ENCODE measurements at regions not wholly inside any gene's neighbourhood (a gene's known extent, or its start where the extent isn't known, plus 50 kb on each side); places are given as distances from the start of the nearest gene placed in this dataset.

GRCh38 chr10:128377988-128378387 is 251.8 kb upstream of the MKI67 start:
- no peak for TF ChIP-seq EGR1 (IDR thresholded peaks at IDR 0.05; ENCODE audit: low read depth)
- TF ChIP-seq FOSL1 (IDR thresholded peaks at IDR 0.05; ENCODE audit: low read depth) = no peak
- no peak for TF ChIP-seq SP1 (IDR thresholded peaks at IDR 0.05; ENCODE audit: low read depth)
- no peak for TF ChIP-seq EZH2phosphoT487 (IDR thresholded peaks at IDR 0.05; ENCODE audit: borderline replicate concordance)
- TF ChIP-seq CTCF (IDR thresholded peaks at IDR 0.05 in 2 of 3, conservative IDR thresholded peaks at IDR 0.05 in 1 of 3; ENCODE audit: borderline replicate concordance in 1 of 3, insufficient read depth in 1 of 3, low read depth in 2 of 3, low read length in 2 of 3) = no peak
- Histone ChIP-seq H3K27ac (ENCODE audit: low read depth, low read length) (no peak overlapping the region), H3K4me3 (replicated peaks in 1 of 2; ENCODE audit: low read depth in 1 of 2, low read length in 2 of 2) (no peak overlapping the region), H3K36me3 (ENCODE audit: control insufficient read depth in 1 of 2, insufficient read depth in 2 of 2, low read length in 2 of 2) (no peaks in the 10 kb centered on the region), H3K4me2 (ENCODE audit: low read length) (no peak overlapping the region), H3K9me3 (ENCODE audit: control insufficient read depth in 1 of 2, insufficient read depth in 1 of 2, low read depth in 1 of 2, low read length in 2 of 2) (no peaks in the 10 kb centered on the region), H3K4me1 (ENCODE audit: control insufficient read depth in 1 of 2, insufficient read depth in 2 of 2, low read length in 2 of 2) (no peaks in the 10 kb centered on the region), H3K9ac (ENCODE audit: low read length) (no peak overlapping the region), H3K79me2 (ENCODE audit: insufficient read depth, low read length) (no peaks in the 10 kb centered on the region), H4K20me1 (ENCODE audit: insufficient read depth) (no peaks in the 10 kb centered on the region), H2AFZ (ENCODE audit: low read depth, low read length, poor library complexity, severe bottlenecking) (no peak overlapping the region), H3K27me3 (ENCODE audit: insufficient read depth, low read length) (peaks cover 61% of the 10 kb centered on the region), H3K9me2 (ENCODE audit: insufficient read depth) (no peaks in the 10 kb centered on the region)
- ATAC-seq (no peak), DNase-seq (ENCODE audit: low read depth, low spot score) (no peak)
- RAD21 ChIA-PET (ENCODE audit: low non-redundant PET in 1 of 2, low total read pairs in 2 of 2, uncharacterized antibody in 2 of 2, unreplicated experiment in 2 of 2) = no interaction called here
- BruUV-seq (replicated peaks) = no TSS peak
- POLR2A ChIA-PET = no interaction called here
- intact Hi-C loops (cut with micrococcal nuclease) = no loop called here
- CTCF ChIA-PET = no interaction called here

GRCh38 chr10:128380946-128381345 is 254.7 kb upstream of the MKI67 start:
- ChIA-PET CTCF (no interaction called here), POLR2A (no interaction called here), RAD21 (ENCODE audit: low non-redundant PET in 1 of 2, low total read pairs in 2 of 2, uncharacterized antibody in 2 of 2, unreplicated experiment in 2 of 2) (no interaction called here)
- no peak overlapping the region for H3K9ac ChIP-seq (ENCODE audit: low read length)
- DNase-seq (ENCODE audit: low read depth, low spot score) = no peak
- no peaks in the 10 kb centered on the region for H4K20me1 ChIP-seq (ENCODE audit: insufficient read depth)
- no peak for TF ChIP-seq FOSL1 (IDR thresholded peaks at IDR 0.05; ENCODE audit: low read depth)
- no peak for TF ChIP-seq SIN3A (IDR thresholded peaks at IDR 0.05; ENCODE audit: low read depth)
- no peak for TF ChIP-seq CEBPB (IDR thresholded peaks at IDR 0.05; ENCODE audit: low read depth)
- no peak for TF ChIP-seq SP1 (IDR thresholded peaks at IDR 0.05; ENCODE audit: low read depth)
- TF ChIP-seq TCF7L2 (IDR thresholded peaks at IDR 0.05; ENCODE audit: borderline replicate concordance, extremely low read depth, insufficient read depth, insufficient read length) = no peak
- TF ChIP-seq ATF3 (IDR thresholded peaks at IDR 0.05) = no peak
- TF ChIP-seq EZH2phosphoT487 (IDR thresholded peaks at IDR 0.05; ENCODE audit: borderline replicate concordance) = no peak
- TF ChIP-seq MAX (IDR thresholded peaks at IDR 0.05) = no peak
- TF ChIP-seq CTCF (IDR thresholded peaks at IDR 0.05 in 2 of 3, conservative IDR thresholded peaks at IDR 0.05 in 1 of 3; ENCODE audit: borderline replicate concordance in 1 of 3, insufficient read depth in 1 of 3, low read depth in 2 of 3, low read length in 2 of 3) = no peak
- TF ChIP-seq YY1 (IDR thresholded peaks at IDR 0.05; ENCODE audit: extremely low read depth, insufficient replicate concordance, low read depth, low read length) = no peak
- no peak for TF ChIP-seq POLR2AphosphoS5 (IDR thresholded peaks at IDR 0.05; ENCODE audit: low read depth, low read length)
- TF ChIP-seq JUND (IDR thresholded peaks at IDR 0.05) = no peak
- TF ChIP-seq ELF1 (IDR thresholded peaks at IDR 0.05; ENCODE audit: borderline replicate concordance, low read depth) = no peak
- no peaks in the 10 kb centered on the region for H3K9me3 ChIP-seq (ENCODE audit: control insufficient read depth in 1 of 2, insufficient read depth in 1 of 2, low read depth in 1 of 2, low read length in 2 of 2)
- no TSS peak for BruUV-seq (replicated peaks)
- peaks cover 45% of the 10 kb centered on the region for H3K27me3 ChIP-seq (ENCODE audit: insufficient read depth, low read length)
- no peak for ATAC-seq
- no peak overlapping the region for H3K4me3 ChIP-seq (replicated peaks in 1 of 2; ENCODE audit: low read depth in 1 of 2, low read length in 2 of 2)
- no peaks in the 10 kb centered on the region for H3K9me2 ChIP-seq (ENCODE audit: insufficient read depth)
- no peak overlapping the region for H2AFZ ChIP-seq (ENCODE audit: low read depth, low read length, poor library complexity, severe bottlenecking)
- intact Hi-C loops (cut with micrococcal nuclease) = no loop called here
- H3K79me2 ChIP-seq (ENCODE audit: insufficient read depth, low read length) = no peaks in the 10 kb centered on the region
- H3K4me1 ChIP-seq (ENCODE audit: control insufficient read depth in 1 of 2, insufficient read depth in 2 of 2, low read length in 2 of 2) = no peaks in the 10 kb centered on the region
- no peak overlapping the region for H3K4me2 ChIP-seq (ENCODE audit: low read length)
- no peak overlapping the region for H3K27ac ChIP-seq (ENCODE audit: low read depth, low read length)
- H3K36me3 ChIP-seq (ENCODE audit: control insufficient read depth in 1 of 2, insufficient read depth in 2 of 2, low read length in 2 of 2) = no peaks in the 10 kb centered on the region
